GM23338 (cell line): ENCODE measurements at regions not wholly inside any gene's neighbourhood (a gene's known extent, or its start where the extent isn't known, plus 50 kb on each side); places are given as distances from the start of the nearest gene placed in this dataset. TPM values are rescaled to one million over a fixed set of nuclear protein-coding genes. Genes with fewer than 3 reads are reported as not detected.

ENCODE experiments used
- CREB1 ChIP-seq: fragments of 250-450 bp; sonication (Bioruptor Pico); IDR thresholded peaks from 2 replicates; pipeline ENCODE4 v1.5.0; 2020; ENCODE audit warnings: low read depth, mild to moderate bottlenecking, moderate library complexity
- JUNB ChIP-seq: IDR thresholded peaks from one replicate; pipeline ENCODE4 v1.6.1; 2016; ENCODE audit warnings: antibody characterized with exemption; ENCODE audit not compliant: unreplicated experiment
- POLR2AphosphoS5 ChIP-seq: IDR thresholded peaks from 2 replicates; pipeline ENCODE4 v1.6.1; 2016; ENCODE audit warnings: antibody characterized with exemption, low read depth
- microRNA counts: library from miRNA; unstranded; fragments of <30 nt; microRNA quantifications from one replicate; lab custom pipeline; 2017
- microRNA-seq: library from miRNA; unstranded; fragments of <30 nt; microRNA quantifications from one replicate; pipeline ENCODE4, GENCODE V29; 2017
- small RNA-seq: library from RNA; depleted of rRNA; stranded (forward); fragments of <200 nt; gene quantifications from one replicate; pipeline ENCODE3, GENCODE V24; 2014; ENCODE audit warnings: low replicate concordance
- TF ChIP-seq, protein P1 (sequence below), 2 experiments: fragments of 200-600 bp in 1 of 2; sonication (generic) in 1 of 2; conservative IDR thresholded peaks; 2 replicates each; pipeline versions ENCODE4 v1.5.1 to v1.6.1; 2016 to 2017; ENCODE audit warnings: antibody characterized with exemption in 2 of 2, low read depth in 2 of 2, mild to moderate bottlenecking in 2 of 2, moderate library complexity in 1 of 2
- TF ChIP-seq, protein P2 (sequence below): IDR thresholded peaks from one replicate; pipeline ENCODE4 v1.6.1; 2018; ENCODE audit warnings: antibody characterized with exemption; ENCODE audit not compliant: unreplicated experiment

DNA sequence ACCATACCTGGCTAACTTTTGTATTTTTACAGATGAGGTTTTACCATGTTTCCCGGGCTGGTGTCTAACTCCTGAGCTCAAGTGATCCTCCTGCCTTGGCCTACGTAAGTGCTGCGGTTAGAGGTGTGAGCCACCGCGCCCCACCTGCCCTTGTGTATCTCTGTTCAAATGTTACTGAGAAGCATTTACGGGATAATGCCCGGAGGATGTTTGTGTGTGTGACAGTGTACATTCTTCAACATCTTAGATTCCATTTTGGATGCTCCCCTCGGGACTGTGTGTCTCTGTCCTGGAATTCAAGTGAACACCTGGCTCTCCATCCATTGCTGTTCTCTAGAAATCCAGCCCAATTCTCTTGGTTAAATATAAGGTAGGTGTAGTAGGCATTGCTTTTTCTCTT, 93.7 kb downstream of the NLRP12 start (continued):
- TF ChIP-seq, protein P1, sequence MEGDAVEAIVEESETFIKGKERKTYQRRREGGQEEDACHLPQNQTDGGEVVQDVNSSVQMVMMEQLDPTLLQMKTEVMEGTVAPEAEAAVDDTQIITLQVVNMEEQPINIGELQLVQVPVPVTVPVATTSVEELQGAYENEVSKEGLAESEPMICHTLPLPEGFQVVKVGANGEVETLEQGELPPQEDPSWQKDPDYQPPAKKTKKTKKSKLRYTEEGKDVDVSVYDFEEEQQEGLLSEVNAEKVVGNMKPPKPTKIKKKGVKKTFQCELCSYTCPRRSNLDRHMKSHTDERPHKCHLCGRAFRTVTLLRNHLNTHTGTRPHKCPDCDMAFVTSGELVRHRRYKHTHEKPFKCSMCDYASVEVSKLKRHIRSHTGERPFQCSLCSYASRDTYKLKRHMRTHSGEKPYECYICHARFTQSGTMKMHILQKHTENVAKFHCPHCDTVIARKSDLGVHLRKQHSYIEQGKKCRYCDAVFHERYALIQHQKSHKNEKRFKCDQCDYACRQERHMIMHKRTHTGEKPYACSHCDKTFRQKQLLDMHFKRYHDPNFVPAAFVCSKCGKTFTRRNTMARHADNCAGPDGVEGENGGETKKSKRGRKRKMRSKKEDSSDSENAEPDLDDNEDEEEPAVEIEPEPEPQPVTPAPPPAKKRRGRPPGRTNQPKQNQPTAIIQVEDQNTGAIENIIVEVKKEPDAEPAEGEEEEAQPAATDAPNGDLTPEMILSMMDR (conservative IDR thresholded peaks at IDR 0.05; ENCODE audit: low read depth in 2 of 2): no peak
- TF ChIP-seq POLR2AphosphoS5 (no peak), CREB1 (no peak), JUNB (no peak)
- TF ChIP-seq, protein P2, sequence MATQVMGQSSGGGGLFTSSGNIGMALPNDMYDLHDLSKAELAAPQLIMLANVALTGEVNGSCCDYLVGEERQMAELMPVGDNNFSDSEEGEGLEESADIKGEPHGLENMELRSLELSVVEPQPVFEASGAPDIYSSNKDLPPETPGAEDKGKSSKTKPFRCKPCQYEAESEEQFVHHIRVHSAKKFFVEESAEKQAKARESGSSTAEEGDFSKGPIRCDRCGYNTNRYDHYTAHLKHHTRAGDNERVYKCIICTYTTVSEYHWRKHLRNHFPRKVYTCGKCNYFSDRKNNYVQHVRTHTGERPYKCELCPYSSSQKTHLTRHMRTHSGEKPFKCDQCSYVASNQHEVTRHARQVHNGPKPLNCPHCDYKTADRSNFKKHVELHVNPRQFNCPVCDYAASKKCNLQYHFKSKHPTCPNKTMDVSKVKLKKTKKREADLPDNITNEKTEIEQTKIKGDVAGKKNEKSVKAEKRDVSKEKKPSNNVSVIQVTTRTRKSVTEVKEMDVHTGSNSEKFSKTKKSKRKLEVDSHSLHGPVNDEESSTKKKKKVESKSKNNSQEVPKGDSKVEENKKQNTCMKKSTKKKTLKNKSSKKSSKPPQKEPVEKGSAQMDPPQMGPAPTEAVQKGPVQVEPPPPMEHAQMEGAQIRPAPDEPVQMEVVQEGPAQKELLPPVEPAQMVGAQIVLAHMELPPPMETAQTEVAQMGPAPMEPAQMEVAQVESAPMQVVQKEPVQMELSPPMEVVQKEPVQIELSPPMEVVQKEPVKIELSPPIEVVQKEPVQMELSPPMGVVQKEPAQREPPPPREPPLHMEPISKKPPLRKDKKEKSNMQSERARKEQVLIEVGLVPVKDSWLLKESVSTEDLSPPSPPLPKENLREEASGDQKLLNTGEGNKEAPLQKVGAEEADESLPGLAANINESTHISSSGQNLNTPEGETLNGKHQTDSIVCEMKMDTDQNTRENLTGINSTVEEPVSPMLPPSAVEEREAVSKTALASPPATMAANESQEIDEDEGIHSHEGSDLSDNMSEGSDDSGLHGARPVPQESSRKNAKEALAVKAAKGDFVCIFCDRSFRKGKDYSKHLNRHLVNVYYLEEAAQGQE: no peak

MicroRNAs in the stretch of these regions (microRNA counts, 767-probe panel; counts per million panel counts)
- not detected for microRNA hsa-miR-516b-5p (lab: Ali Mortazavi, UCI)
- microRNA hsa-miR-517a-3p (lab: Ali Mortazavi, UCI): 5,787 counts per million, percentile 26 among the panel's probes with 10 or more counts
- not detected for microRNA hsa-miR-517b-3p (lab: Ali Mortazavi, UCI)
- microRNA hsa-miR-518b (lab: Ali Mortazavi, UCI): 2,767 counts per million, percentile 5 among the panel's probes with 10 or more counts
- 4,391 counts per million, percentile 13 among the panel's probes with 10 or more counts for microRNA hsa-miR-518c-3p (lab: Ali Mortazavi, UCI)
- 6,879 counts per million, percentile 37 among the panel's probes with 10 or more counts for microRNA hsa-miR-518e-3p (lab: Ali Mortazavi, UCI)
- microRNA hsa-miR-518f-3p (lab: Ali Mortazavi, UCI): not detected
- microRNA hsa-miR-519d (lab: Ali Mortazavi, UCI): 3,401 counts per million, percentile 9 among the panel's probes with 10 or more counts
- microRNA hsa-miR-520b (lab: Ali Mortazavi, UCI): not detected
- microRNA hsa-miR-520c-3p (lab: Ali Mortazavi, UCI): not detected
- not detected for microRNA hsa-miR-520d-3p (lab: Ali Mortazavi, UCI)
- not detected for microRNA hsa-miR-520d-5p+hsa-miR-518a-5p+hsa-miR-527 (lab: Ali Mortazavi, UCI)
- not detected for microRNA hsa-miR-520g (lab: Ali Mortazavi, UCI)
- microRNA hsa-miR-521 (lab: Ali Mortazavi, UCI): not detected
- microRNA hsa-miR-523-3p (lab: Ali Mortazavi, UCI): not detected
- not detected for microRNA hsa-miR-524-3p (lab: Ali Mortazavi, UCI)
- 6,219 counts per million, percentile 31 among the panel's probes with 10 or more counts for microRNA hsa-miR-524-5p (lab: Ali Mortazavi, UCI)
- microRNA hsa-miR-525-3p (lab: Ali Mortazavi, UCI): not detected
- not detected for microRNA hsa-miR-525-5p (lab: Ali Mortazavi, UCI)
- microRNA hsa-miR-526a+hsa-miR-520c-5p+hsa-miR-518d-5p (lab: Ali Mortazavi, UCI): 3,097 counts per million, percentile 8 among the panel's probes with 10 or more counts

Small RNAs in the stretch of these regions (microRNA-seq; reads per million reads assigned to microRNA genes)
- gene MIR516B2: 27.0 reads per million, percentile 46 among the genes with 10 or more reads in this experiment
- gene MIR517A: not detected
- gene MIR517B: not detected
- 2,357 reads per million, percentile 96 among the genes with 10 or more reads in this experiment for gene MIR518B
- gene MIR518C: 485 reads per million, percentile 84 among the genes with 10 or more reads in this experiment
- 158 reads per million, percentile 71 among the genes with 10 or more reads in this experiment for gene MIR518E
- 769 reads per million, percentile 90 among the genes with 10 or more reads in this experiment for gene MIR518F
- 448 reads per million, percentile 83 among the genes with 10 or more reads in this experiment for gene MIR519D
- gene MIR520B: not detected
- not detected for gene MIR520C
- 609 reads per million, percentile 88 among the genes with 10 or more reads in this experiment for gene MIR520D
- 866 reads per million, percentile 90 among the genes with 10 or more reads in this experiment for gene MIR520G
- 0.66 reads per million for gene MIR521-2
- gene MIR523: 381 reads per million, percentile 81 among the genes with 10 or more reads in this experiment
- gene MIR524: 71.5 reads per million, percentile 61 among the genes with 10 or more reads in this experiment
- gene MIR525: 165 reads per million, percentile 71 among the genes with 10 or more reads in this experiment
- 106 reads per million, percentile 66 among the genes with 10 or more reads in this experiment for gene MIR526A1
- gene MIR526A2: not detected

Small RNAs in the stretch of these regions (small RNA-seq; reads per million reads assigned to genes)
- gene MIR516B2: 7.4 reads per million, percentile 95 among the genes with 10 or more reads in this experiment
- 0.15 reads per million for gene MIR517A
- gene MIR517B: 0.12 reads per million
- 5.1 reads per million, percentile 93 among the genes with 10 or more reads in this experiment for gene MIR518B
- 2.0 reads per million, percentile 81 among the genes with 10 or more reads in this experiment for gene MIR518E
- gene MIR518F: 1.5 reads per million, percentile 74 among the genes with 10 or more reads in this experiment
- gene MIR519D: 2.8 reads per million, percentile 87 among the genes with 10 or more reads in this experiment
- 0.30 reads per million, percentile 12 among the genes with 10 or more reads in this experiment for gene MIR520B
- gene MIR520C: not detected
- gene MIR520D: 1.4 reads per million, percentile 73 among the genes with 10 or more reads in this experiment
- gene MIR520G: 2.8 reads per million, percentile 87 among the genes with 10 or more reads in this experiment
- gene MIR521-2: 0.07 reads per million
- gene MIR525: 9.2 reads per million, percentile 96 among the genes with 10 or more reads in this experiment
- gene MIR526A1: 0.22 reads per million
- gene MIR526A2: not detected
- gene RNU6-803P: not detected
